Activated CD4-positive, alpha-beta memory T cell treated with anti-CD3 and anti-CD28 coated beads for 36 hours (primary cell): ENCODE measurements at regions not wholly inside any gene's neighbourhood (a gene's known extent, or its start where the extent isn't known, plus 50 kb on each side); places are given as distances from the start of the nearest gene placed in this dataset.

Experiments
- CTCF ChIA-PET: fragments of 350-600 bp; sonication (Branson Sonifier 250); formaldehyde crosslinking; loops from one replicate; lab custom pipeline; 2021; ENCODE audit warnings: antibody characterized with exemption, inconsistent platforms; lab: Charles Lee
- POLR2A ChIA-PET: fragments of 350-600 bp; sonication (Branson Sonifier 250); formaldehyde crosslinking; loops from one replicate; lab custom pipeline; 2021; ENCODE audit warnings: antibody characterized with exemption; lab: Charles Lee
- DNase-seq: peaks from one replicate; pipeline ENCODE4 v3.0.0-alpha.2; 2020
- H3K27ac Mint-ChIP-seq: one replicate; pipeline ENCODE4 v1.8.0; 2021; ENCODE audit warnings: mixed read lengths
- H3K27me3 Mint-ChIP-seq: one replicate; pipeline ENCODE4 v1.8.0; 2021; ENCODE audit warnings: mixed read lengths
- H3K36me3 Mint-ChIP-seq: one replicate; pipeline ENCODE4 v1.8.0; 2021; ENCODE audit warnings: mixed read lengths
- H3K4me1 Mint-ChIP-seq: one replicate; pipeline ENCODE4 v1.8.0; 2021; ENCODE audit warnings: low read depth, mixed read lengths
- H3K4me3 Mint-ChIP-seq: one replicate; pipeline ENCODE4 v1.8.0; 2021; ENCODE audit warnings: mild to moderate bottlenecking, mixed read lengths
- H3K9me3 Mint-ChIP-seq: one replicate; pipeline ENCODE4 v1.8.0; 2021; ENCODE audit warnings: mixed read lengths
- intact Hi-C: fragments of 100-400 bp; cut with micrococcal nuclease; formaldehyde crosslinking; loops from one replicate; pipeline ENCODE4 v1.15.1; 2023

- ChIA-PET CTCF (no interaction called here), POLR2A (no interaction called here)
- intact Hi-C loops = no loop called here
- no peak overlapping the region for H3K4me3 Mint-ChIP-seq
- H3K27ac Mint-ChIP-seq = no peak overlapping the region
- H3K27me3 Mint-ChIP-seq = peaks cover 1% of the 10 kb centered on the region
- no peaks in the 10 kb centered on the region for H3K36me3 Mint-ChIP-seq
- H3K4me1 Mint-ChIP-seq = no peaks in the 10 kb centered on the region
- no peak for DNase-seq
- H3K9me3 Mint-ChIP-seq = no peaks in the 10 kb centered on the region
These were observed 119.4 kb upstream of the TSHZ2 start for GRCh38 chr20:52852714-52853113.

GRCh38 chr20:52847731-52848359 lies 124.3 kb upstream of the TSHZ2 start:
- Mint-ChIP-seq H3K4me3 (no peak overlapping the region), H3K36me3 (no peaks in the 10 kb centered on the region), H3K27me3 (peaks cover 4% of the 10 kb centered on the region), H3K4me1 (peaks cover 4% of the 10 kb centered on the region), H3K27ac (no peak overlapping the region), H3K9me3 (no peaks in the 10 kb centered on the region)
- intact Hi-C loops = no loop called here
- POLR2A ChIA-PET = no interaction called here
- CTCF ChIA-PET = no interaction called here
- no peak for DNase-seq

DNA sequence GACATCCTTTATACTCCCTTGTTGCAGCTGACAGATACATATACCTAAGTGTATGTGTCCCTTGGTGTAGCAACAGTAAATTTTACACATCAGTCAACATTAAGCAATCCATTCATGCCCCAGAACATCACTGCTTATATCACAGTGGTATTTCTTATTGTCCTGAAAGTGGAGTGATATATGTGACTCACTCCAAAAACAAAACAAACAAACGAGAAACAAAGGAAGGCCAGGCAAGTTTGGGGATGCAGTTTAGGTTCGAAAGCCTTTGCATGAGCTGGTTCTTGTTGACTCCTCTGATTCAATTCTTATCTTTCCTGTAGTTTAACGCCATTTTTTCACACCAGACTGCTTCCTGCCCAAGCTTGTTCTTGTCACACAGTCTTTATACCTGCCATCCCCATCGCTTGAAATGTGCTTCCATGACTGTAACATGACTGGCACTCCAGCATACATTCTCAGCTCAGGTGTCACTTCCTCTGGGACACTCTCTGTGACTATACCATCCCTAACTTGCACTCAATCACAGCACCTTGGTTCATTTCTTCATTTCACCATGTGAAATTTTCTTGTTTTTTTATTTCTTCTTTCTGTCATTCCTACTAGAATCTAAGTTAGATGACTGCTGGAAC lies 125.0 kb upstream of the TSHZ2 start:
- Mint-ChIP-seq H3K4me1 (peaks cover 4% of the 10 kb centered on the region), H3K9me3 (no peaks in the 10 kb centered on the region), H3K36me3 (no peaks in the 10 kb centered on the region), H3K27ac (no peak overlapping the region), H3K27me3 (peaks cover 4% of the 10 kb centered on the region), H3K4me3 (no peak overlapping the region)
- intact Hi-C loops = no loop called here
- ChIA-PET CTCF (no interaction called here), POLR2A (no interaction called here)
- DNase-seq = no peak

GRCh38 chr20:52845044-52845443 lies 127.1 kb upstream of the TSHZ2 start:
- peaks cover 4% of the 10 kb centered on the region for H3K4me1 Mint-ChIP-seq
- H3K36me3 Mint-ChIP-seq = no peaks in the 10 kb centered on the region
- ChIA-PET POLR2A (no interaction called here), CTCF (no interaction called here)
- no peaks in the 10 kb centered on the region for H3K9me3 Mint-ChIP-seq
- no peak overlapping the region for H3K27ac Mint-ChIP-seq
- peaks cover 4% of the 10 kb centered on the region for H3K27me3 Mint-ChIP-seq
- intact Hi-C loops = no loop called here
- no peak for DNase-seq
- no peak overlapping the region for H3K4me3 Mint-ChIP-seq

DNA sequence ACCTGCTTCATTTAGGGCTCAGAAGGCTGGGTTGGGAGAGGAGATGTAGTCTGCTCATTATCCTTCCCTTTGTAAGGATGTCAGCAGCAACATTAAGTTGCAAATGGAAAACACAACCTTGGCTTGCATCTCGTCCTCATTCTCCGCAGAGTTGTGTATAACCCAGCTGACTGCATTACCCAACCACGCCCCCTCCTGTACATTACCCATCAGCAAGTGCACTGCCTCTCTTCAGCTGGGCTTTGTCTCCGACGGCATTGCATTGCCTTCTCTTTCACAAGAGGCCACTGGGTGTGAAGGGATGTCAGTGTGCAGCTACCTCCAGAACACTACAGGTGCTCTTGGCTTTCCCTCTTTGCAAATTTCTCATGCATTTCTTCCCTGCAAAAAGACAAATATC lies 128.7 kb upstream of the TSHZ2 start:
- Mint-ChIP-seq H3K36me3 (no peaks in the 10 kb centered on the region), H3K4me1 (peaks cover 4% of the 10 kb centered on the region), H3K4me3 (no peak overlapping the region), H3K27me3 (peaks cover 6% of the 10 kb centered on the region), H3K27ac (no peak overlapping the region), H3K9me3 (no peaks in the 10 kb centered on the region)
- intact Hi-C loops = no loop called here
- DNase-seq = no peak
- CTCF ChIA-PET = no interaction called here
- POLR2A ChIA-PET = no interaction called here

GRCh38 chr20:52841003-52841402 lies 131.2 kb upstream of the TSHZ2 start:
- H3K4me3 Mint-ChIP-seq = no peak overlapping the region
- CTCF ChIA-PET = no interaction called here
- no peaks in the 10 kb centered on the region for H3K36me3 Mint-ChIP-seq
- peaks cover 4% of the 10 kb centered on the region for H3K4me1 Mint-ChIP-seq
- no peak overlapping the region for H3K27ac Mint-ChIP-seq
- no peaks in the 10 kb centered on the region for H3K9me3 Mint-ChIP-seq
- H3K27me3 Mint-ChIP-seq = peaks cover 2% of the 10 kb centered on the region
- no peak for DNase-seq
- intact Hi-C loops = no loop called here
- POLR2A ChIA-PET = no interaction called here

DNA sequence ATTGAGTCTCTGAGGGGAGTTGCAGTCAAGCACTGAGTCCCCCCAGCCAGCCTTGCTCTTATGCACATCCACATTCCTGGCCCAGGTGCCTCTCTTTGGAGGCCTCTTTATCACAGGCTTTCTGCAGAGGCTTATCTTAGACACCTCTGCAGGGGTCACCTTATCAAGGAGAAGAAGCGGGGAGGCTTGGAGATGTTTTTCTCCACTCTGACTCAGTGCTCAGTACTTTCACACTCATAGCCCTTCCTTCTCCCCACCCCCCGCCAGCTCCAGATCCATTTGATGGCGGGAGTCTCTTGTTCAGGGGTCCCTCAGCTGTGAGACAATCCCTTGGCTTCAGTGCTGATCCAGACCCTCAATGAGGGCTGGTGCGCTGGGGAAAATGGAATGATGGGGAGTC lies 132.1 kb upstream of the TSHZ2 start:
- H3K4me1 Mint-ChIP-seq = peaks cover 4% of the 10 kb centered on the region
- no peak overlapping the region for H3K4me3 Mint-ChIP-seq
- H3K27ac Mint-ChIP-seq = no peak overlapping the region
- intact Hi-C loops = no loop called here
- ChIA-PET POLR2A (no interaction called here), CTCF (no interaction called here)
- H3K9me3 Mint-ChIP-seq = no peaks in the 10 kb centered on the region
- H3K36me3 Mint-ChIP-seq = no peaks in the 10 kb centered on the region
- H3K27me3 Mint-ChIP-seq = peaks cover 2% of the 10 kb centered on the region
- DNase-seq = no peak

GRCh38 chr20:52838510-52839241 lies 133.5 kb upstream of the TSHZ2 start:
- peaks cover 2% of the 10 kb centered on the region for H3K27me3 Mint-ChIP-seq
- H3K27ac Mint-ChIP-seq = no peak overlapping the region
- no peaks in the 10 kb centered on the region for H3K4me1 Mint-ChIP-seq
- ChIA-PET CTCF (no interaction called here), POLR2A (no interaction called here)
- no peak for DNase-seq
- intact Hi-C loops = no loop called here
- no peak overlapping the region for H3K4me3 Mint-ChIP-seq
- H3K9me3 Mint-ChIP-seq = no peaks in the 10 kb centered on the region
- no peaks in the 10 kb centered on the region for H3K36me3 Mint-ChIP-seq

DNA sequence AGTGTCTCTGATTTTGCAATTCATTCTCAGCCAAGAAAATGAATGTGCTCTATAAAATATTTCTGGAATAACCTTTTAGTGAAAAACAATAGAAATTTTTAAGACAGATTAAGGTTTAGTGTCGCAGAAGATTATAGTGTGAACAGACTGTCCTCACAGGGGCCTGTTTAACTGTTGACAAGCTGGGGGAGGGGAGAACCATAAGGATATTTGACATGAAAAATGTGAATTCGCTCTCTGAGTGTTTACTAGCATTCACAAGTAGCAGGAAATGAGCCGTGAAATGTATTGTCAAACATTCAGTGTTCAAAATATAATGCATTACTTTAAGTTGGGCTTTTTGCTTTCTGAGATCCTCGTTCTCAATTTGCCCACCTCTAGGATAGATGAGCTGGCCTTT lies 134.8 kb upstream of the TSHZ2 start:
- Mint-ChIP-seq H3K27me3 (peaks cover 2% of the 10 kb centered on the region), H3K4me1 (no peaks in the 10 kb centered on the region), H3K9me3 (no peaks in the 10 kb centered on the region), H3K4me3 (no peak overlapping the region), H3K27ac (no peak overlapping the region), H3K36me3 (no peaks in the 10 kb centered on the region)
- POLR2A ChIA-PET = no interaction called here
- CTCF ChIA-PET = interaction anchor here (0.7 kb wide), 1 partner anchor 52 kb away, joined by 3 read pairs; no protein-coding TSS in a partner anchor
- no peak for DNase-seq
- intact Hi-C loops = no loop called here

DNA sequence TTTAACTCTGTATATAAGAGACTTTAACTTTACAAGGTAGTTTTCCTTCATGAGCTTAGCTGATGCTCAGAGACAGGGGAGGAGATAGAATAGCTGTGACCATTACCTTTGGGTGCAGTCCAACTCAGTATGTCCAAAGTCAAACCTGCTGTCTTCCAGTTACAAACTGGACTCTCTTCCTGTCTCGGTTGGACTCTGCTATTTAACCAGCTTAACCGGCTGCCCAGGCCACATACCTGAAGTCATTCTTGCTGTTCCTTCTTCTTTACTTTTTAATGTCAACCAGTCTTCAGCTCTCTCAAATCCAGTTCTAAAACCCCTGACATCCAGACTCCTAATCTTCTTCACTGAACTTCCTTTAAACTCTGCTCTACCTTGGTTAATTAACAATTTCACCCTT lies 138.3 kb upstream of the TSHZ2 start:
- POLR2A ChIA-PET = no interaction called here
- Mint-ChIP-seq H3K9me3 (peaks cover 6% of the 10 kb centered on the region), H3K4me3 (no peak overlapping the region), H3K4me1 (no peaks in the 10 kb centered on the region), H3K27ac (no peak overlapping the region), H3K36me3 (peaks cover 4% of the 10 kb centered on the region), H3K27me3 (peaks cover 3% of the 10 kb centered on the region)
- intact Hi-C loops = no loop called here
- no peak for DNase-seq
- CTCF ChIA-PET = no interaction called here

GRCh38 chr20:52832151-52832774 lies 139.9 kb upstream of the TSHZ2 start:
- ChIA-PET POLR2A (no interaction called here), CTCF (no interaction called here)
- intact Hi-C loops = no loop called here
- DNase-seq = no peak
- H3K36me3 Mint-ChIP-seq = peaks cover 4% of the 10 kb centered on the region
- H3K9me3 Mint-ChIP-seq = peaks cover 6% of the 10 kb centered on the region
- peaks cover 3% of the 10 kb centered on the region for H3K27me3 Mint-ChIP-seq
- no peaks in the 10 kb centered on the region for H3K4me1 Mint-ChIP-seq
- no peak overlapping the region for H3K4me3 Mint-ChIP-seq
- no peak overlapping the region for H3K27ac Mint-ChIP-seq

DNA sequence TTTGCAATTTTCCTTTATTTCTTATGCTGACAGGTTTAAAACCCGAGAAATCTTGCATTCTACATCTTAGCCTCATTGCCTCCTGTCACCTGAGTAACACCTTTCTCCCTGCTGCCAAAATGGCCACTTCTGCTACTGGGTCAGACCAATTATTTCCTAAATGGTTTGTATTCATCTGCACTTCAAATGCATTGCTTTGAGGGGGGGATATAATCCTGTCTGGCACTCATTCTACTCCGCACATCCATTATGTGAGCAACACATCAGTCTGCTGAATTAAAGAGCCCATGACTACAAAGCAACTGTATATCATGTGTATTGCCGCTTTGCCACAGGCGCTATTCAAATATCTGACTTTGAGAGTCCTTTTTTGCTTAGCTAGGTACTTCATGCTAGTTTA lies 141.6 kb upstream of the TSHZ2 start:
- Mint-ChIP-seq H3K27me3 (peaks cover 3% of the 10 kb centered on the region), H3K4me1 (no peaks in the 10 kb centered on the region), H3K4me3 (no peak overlapping the region), H3K9me3 (peaks cover 12% of the 10 kb centered on the region), H3K27ac (no peak overlapping the region), H3K36me3 (peaks cover 4% of the 10 kb centered on the region)
- intact Hi-C loops = no loop called here
- CTCF ChIA-PET = no interaction called here
- POLR2A ChIA-PET = no interaction called here
- no peak for DNase-seq
